ENCODE measurements at regions not wholly inside any gene's neighbourhood (a gene's known extent, or its start where the extent isn't known, plus 50 kb on each side); places are given as distances from the start of the nearest gene placed in this dataset.

GRCh38 chr14:41229824-41230223 is 376.9 kb upstream of the LRFN5 start:
- TF ChIP-seq CTCF (conservative IDR thresholded peaks at IDR 0.05) (no peak), ZFX (IDR thresholded peaks at IDR 0.05) (no peak)

Data from C4-2B (cell line).